HG03097 (cell line): ENCODE measurements at regions not wholly inside any gene's neighbourhood (a gene's known extent, or its start where the extent isn't known, plus 50 kb on each side); places are given as distances from the start of the nearest gene placed in this dataset.
"Not testable (repeated sequence)": the region's sequence is repeated elsewhere in the genome, so short reads cannot be mapped to it uniquely, and the experiment has no call there.

Experiments used
- ATAC-seq: cut with Tn5 transposase; IDR thresholded peaks from one replicate; pipeline ENCODE4 v1.9.1; 2021; ENCODE audit not compliant: unreplicated experiment, low FRiP score

GRCh38 chr4:19026281-19026680, 1004.7 kb upstream of the LCORL start:
- ATAC-seq, result no peak

- no peak for ATAC-seq
These were observed 1003.5 kb upstream of the LCORL start for GRCh38 chr4:19025031-19025430.

GRCh38 chr4:19024047-19024446, 1002.5 kb upstream of the LCORL start:
- no peak for ATAC-seq

GRCh38 chr4:19021617-19022016, 1000.1 kb upstream of the LCORL start:
- ATAC-seq, result no peak

- ATAC-seq, result not testable (repeated sequence)
These were observed 995.0 kb upstream of the LCORL start for GRCh38 chr4:19016550-19016949.

- no peak for ATAC-seq
These were observed 993.0 kb upstream of the LCORL start for GRCh38 chr4:19014594-19014993.

- no peak for ATAC-seq
These were observed 989.2 kb upstream of the LCORL start for GRCh38 chr4:19010761-19011160.

GRCh38 chr4:19009881-19010280, 988.3 kb upstream of the LCORL start:
- no peak for ATAC-seq

GRCh38 chr4:19005211-19005610, 983.7 kb upstream of the LCORL start:
- no peak for ATAC-seq

- no peak for ATAC-seq
These were observed 980.6 kb upstream of the LCORL start for GRCh38 chr4:19002170-19002569.

GRCh38 chr4:18999595-18999994, 978.0 kb upstream of the LCORL start:
- no peak for ATAC-seq

- ATAC-seq, result no peak
These were observed 959.7 kb upstream of the LCORL start for GRCh38 chr4:18981234-18981615.

- ATAC-seq, result no peak
These were observed 959.1 kb upstream of the LCORL start for GRCh38 chr4:18980516-18981233.

- no peak for ATAC-seq
These were observed 955.3 kb upstream of the LCORL start for GRCh38 chr4:18976884-18977283.

- no peak for ATAC-seq
These were observed 954.6 kb upstream of the LCORL start for GRCh38 chr4:18975916-18976808.

- no peak for ATAC-seq
These were observed 951.7 kb upstream of the LCORL start for GRCh38 chr4:18973296-18973695.

- no peak for ATAC-seq
These were observed 940.3 kb upstream of the LCORL start for GRCh38 chr4:18961879-18962278.

- no peak for ATAC-seq
These were observed 939.7 kb upstream of the LCORL start for GRCh38 chr4:18961266-18961665.

- no peak for ATAC-seq
These were observed 936.2 kb upstream of the LCORL start for GRCh38 chr4:18957716-18958115.

GRCh38 chr4:18954538-18954937, 933.0 kb upstream of the LCORL start:
- no peak for ATAC-seq

GRCh38 chr4:18953613-18954012, 932.1 kb upstream of the LCORL start:
- ATAC-seq, result no peak

GRCh38 chr4:18945464-18945863, 923.9 kb upstream of the LCORL start:
- ATAC-seq, result no peak
